SK-N-SH (cell line): ENCODE measurements at regions not wholly inside any gene's neighbourhood (a gene's known extent, or its start where the extent isn't known, plus 50 kb on each side); places are given as distances from the start of the nearest gene placed in this dataset.

Source experiments
- CTCF ChIA-PET: fragments of 300-600, 350-600 bp; formaldehyde crosslinking; extraction: SDS; loops from one replicate; lab custom pipeline; 2021; lab: Yijun Ruan, JAX
- POLR2A ChIA-PET: fragments of 350-600 bp; sonication (Branson Sonifier 250); formaldehyde crosslinking; extraction: SDS; loops from one replicate; lab custom pipeline; 2020; ENCODE audit warnings: antibody characterized with exemption, inconsistent platforms; lab: Yijun Ruan, JAX
- DNase-seq: peaks from one replicate; pipeline ENCODE4 v3.0.0; 2012
- H2AFZ ChIP-seq: fragments of 200-600 bp; sonication (generic); 2 replicates; pipeline ENCODE4 v1.8.1; 2016; ENCODE audit warnings: antibody characterized with exemption, mild to moderate bottlenecking, low read depth
- H3F3A ChIP-seq: fragments of 200-600 bp; sonication (generic); replicated peaks from 2 replicates; pipeline ENCODE3; 2016; ENCODE audit warnings: antibody characterized with exemption, mild to moderate bottlenecking; ENCODE audit not compliant: insufficient read depth
- H3K27ac ChIP-seq, 2 experiments: fragments of 200-500 bp in 1 of 2; fragments of 200-600 bp in 1 of 2; sonication (Bioruptor generic) in 1 of 2; sonication (generic), shearing (Covaris generic) in 1 of 2; 2 replicates each; pipeline versions ENCODE4 v1.5.1 to v1.6.1; 2014 to 2016; ENCODE audit warnings: low read depth in 2 of 2, inconsistent platforms in 1 of 2, low read length in 1 of 2, mild to moderate bottlenecking in 1 of 2, mixed read lengths in 1 of 2
- H3K27me3 ChIP-seq: fragments of 200-600 bp; sonication (generic), shearing (Covaris generic); 2 replicates; pipeline ENCODE4 v1.6.1; 2016; ENCODE audit warnings: mixed run types; ENCODE audit not compliant: insufficient read depth
- H3K36me3 ChIP-seq, 2 experiments: fragments of 200-500 bp in 1 of 2; fragments of 200-600 bp in 1 of 2; sonication (Bioruptor generic) in 1 of 2; sonication (generic) in 1 of 2; replicated peaks in 1 of 2; 2 replicates each; pipeline versions ENCODE3 to v1.5.1; 2014 to 2016; ENCODE audit warnings: low read length in 1 of 2, mild to moderate bottlenecking in 1 of 2; ENCODE audit not compliant: insufficient read depth in 2 of 2, control insufficient read depth in 1 of 2
- H3K4me1 ChIP-seq, 2 experiments: fragments of 200-500 bp in 1 of 2; fragments of 200-600 bp in 1 of 2; sonication (Bioruptor generic) in 1 of 2; sonication (generic), shearing (Covaris generic) in 1 of 2; 2 replicates each; pipeline versions ENCODE4 v1.5.1 to v1.6.1; 2014 to 2016; ENCODE audit warnings: low read depth in 1 of 2, low read length in 1 of 2, mixed run types in 1 of 2; ENCODE audit not compliant: insufficient read depth in 2 of 2, control insufficient read depth in 1 of 2
- H3K4me2 ChIP-seq: fragments of 200-600 bp; sonication (generic), shearing (Covaris generic); 2 replicates; pipeline ENCODE4 v1.6.1; 2017; ENCODE audit warnings: mixed run types
- H3K4me3 ChIP-seq, 2 experiments: fragments of 200-500 bp in 1 of 2; fragments of 200-600 bp in 1 of 2; sonication (Bioruptor generic) in 1 of 2; sonication (generic), shearing (Covaris generic) in 1 of 2; 2 replicates each; pipeline versions ENCODE4 v1.5.1 to v1.8.1; 2014 to 2016; ENCODE audit warnings: low read depth in 2 of 2, inconsistent platforms in 1 of 2, low read length in 1 of 2, mild to moderate bottlenecking in 1 of 2, mixed read lengths in 1 of 2, moderate library complexity in 1 of 2
- H3K79me2 ChIP-seq: fragments of 200-600 bp; sonication (generic); 2 replicates; pipeline ENCODE4 v1.8.1; 2017; ENCODE audit warnings: mild to moderate bottlenecking; ENCODE audit not compliant: insufficient read depth
- H3K9ac ChIP-seq: fragments of 200-600 bp; sonication (generic); 2 replicates; pipeline ENCODE4 v1.6.1; 2017; ENCODE audit warnings: mixed run types
- H3K9me2 ChIP-seq: fragments of 200-600 bp; sonication (generic); 2 replicates; pipeline ENCODE4 v1.6.1; 2017; ENCODE audit warnings: mixed run types
- H3K9me3 ChIP-seq: fragments of 200-600 bp; sonication (generic); 2 replicates; pipeline ENCODE4 v1.6.1; 2017; ENCODE audit warnings: mixed run types, mild to moderate bottlenecking, moderate library complexity
- H4K20me1 ChIP-seq: fragments of 200-600 bp; sonication (generic); 2 replicates; pipeline ENCODE4 v1.6.1; 2017; ENCODE audit warnings: mild to moderate bottlenecking, mixed run types; ENCODE audit not compliant: insufficient read depth
- ELF1 ChIP-seq: IDR thresholded peaks from 2 replicates; pipeline ENCODE4 v1.4.0; 2012
- FOXJ3 ChIP-seq: sonication (generic); formaldehyde crosslinking; IDR thresholded peaks from 2 replicates; pipeline ENCODE4 v1.5.1; 2020; ENCODE audit warnings: mild to moderate bottlenecking, missing genetic modification reagents
- FOXM1 ChIP-seq: IDR thresholded peaks from 2 replicates; pipeline ENCODE4 v1.4.0; 2012; ENCODE audit warnings: low read depth, mild to moderate bottlenecking
- JUND ChIP-seq: IDR thresholded peaks from 2 replicates; pipeline ENCODE4 v1.4.0; 2012
- NFIC ChIP-seq: IDR thresholded peaks from 2 replicates; pipeline ENCODE4 v1.4.0; 2012; ENCODE audit warnings: borderline replicate concordance
- NRF1 ChIP-seq: IDR thresholded peaks from 2 replicates; pipeline ENCODE4 v1.6.1; 2012; ENCODE audit warnings: low read depth, mild to moderate bottlenecking, low read length
- POLR2AphosphoS5 ChIP-seq: IDR thresholded peaks from 2 replicates; pipeline ENCODE4 v1.6.1; 2012; ENCODE audit warnings: low read depth, low read length
- RAD21 ChIP-seq: IDR thresholded peaks from 2 replicates; pipeline ENCODE4 v1.6.1; 2012; ENCODE audit warnings: mild to moderate bottlenecking, low read length
- RCOR1 ChIP-seq: fragments of 150-350 bp; IDR thresholded peaks from 2 replicates; pipeline ENCODE4 v1.6.1; 2017; ENCODE audit warnings: antibody characterized with exemption, low read length
- RFX5 ChIP-seq: IDR thresholded peaks from 2 replicates; pipeline ENCODE4 v1.6.1; 2012; ENCODE audit warnings: mild to moderate bottlenecking, improper control_type of control experiment, low read length
- SIN3A ChIP-seq: IDR thresholded peaks from 2 replicates; pipeline ENCODE4 v1.6.1; 2012; ENCODE audit warnings: low read depth, mild to moderate bottlenecking, low read length, moderate library complexity, borderline replicate concordance
- TCF12 ChIP-seq: IDR thresholded peaks from 2 replicates; pipeline ENCODE4 v1.4.0; 2012
- YY1 ChIP-seq: IDR thresholded peaks from 2 replicates; pipeline ENCODE4 v1.4.0; 2012; ENCODE audit warnings: low read depth, mild to moderate bottlenecking
- ZBTB33 ChIP-seq: IDR thresholded peaks from 2 replicates; pipeline ENCODE4 v1.4.0; 2012; ENCODE audit warnings: low read depth, borderline replicate concordance
- WGBS: methylation state at CpG from one replicate; pipeline ENCODE4 v1.1.6; 2017; ENCODE audit warnings: low lambda C conversion rate; 5-methylcytosine and 5-hydroxymethylcytosine counted together
- TF ChIP-seq, protein P1 (sequence below): IDR thresholded peaks from 2 replicates; pipeline ENCODE4 v1.6.1; 2012; ENCODE audit warnings: mild to moderate bottlenecking, low read depth, low read length, moderate library complexity

DNA sequence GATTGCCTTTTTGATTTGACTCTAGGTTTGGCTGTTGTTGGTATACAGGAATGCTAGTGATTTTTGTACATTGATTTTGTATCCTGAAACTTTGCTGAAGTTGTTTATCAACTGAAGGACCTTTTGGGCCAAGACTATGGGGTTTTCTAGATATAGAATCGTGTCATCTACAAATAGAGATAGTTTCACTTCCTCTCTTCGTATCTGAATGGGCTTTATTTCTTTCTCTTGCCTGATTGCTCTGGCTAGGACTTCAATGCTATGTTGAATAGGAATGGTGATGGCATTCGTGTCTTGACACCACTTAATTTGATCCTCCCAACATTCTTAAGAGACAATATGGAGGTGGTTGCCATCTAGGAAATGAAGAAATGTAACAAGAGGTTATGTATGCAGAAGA lies 388.1 kb upstream of the API5 start:
- CTCF ChIA-PET: no interaction called here
- POLR2A ChIA-PET: no interaction called here
- Histone ChIP-seq H3K4me1 (no peaks in the 10 kb centered on the region), H3K27me3 (no peaks in the 10 kb centered on the region), H4K20me1 (no peaks in the 10 kb centered on the region), H3K27ac (no peak overlapping the region), H3K79me2 (no peaks in the 10 kb centered on the region), H3K9ac (no peak overlapping the region), H3K9me3 (no peaks in the 10 kb centered on the region), H3F3A (no peaks in the 10 kb centered on the region), H3K36me3 (no peaks in the 10 kb centered on the region), H3K4me2 (no peak overlapping the region), H3K9me2 (no peaks in the 10 kb centered on the region), H3K4me3 (no peak overlapping the region), H2AFZ (no peak overlapping the region)
- DNase-seq: no peak
- WGBS: 9% methylated on average over 3 of the region's 3 CpGs
- no peak for TF ChIP-seq TCF12
- no peak for TF ChIP-seq YY1
- no peak for TF ChIP-seq ZBTB33
- no peak for TF ChIP-seq FOXJ3 (CRISPR knock-in tag)
- no peak for TF ChIP-seq RAD21
- TF ChIP-seq, protein P1, sequence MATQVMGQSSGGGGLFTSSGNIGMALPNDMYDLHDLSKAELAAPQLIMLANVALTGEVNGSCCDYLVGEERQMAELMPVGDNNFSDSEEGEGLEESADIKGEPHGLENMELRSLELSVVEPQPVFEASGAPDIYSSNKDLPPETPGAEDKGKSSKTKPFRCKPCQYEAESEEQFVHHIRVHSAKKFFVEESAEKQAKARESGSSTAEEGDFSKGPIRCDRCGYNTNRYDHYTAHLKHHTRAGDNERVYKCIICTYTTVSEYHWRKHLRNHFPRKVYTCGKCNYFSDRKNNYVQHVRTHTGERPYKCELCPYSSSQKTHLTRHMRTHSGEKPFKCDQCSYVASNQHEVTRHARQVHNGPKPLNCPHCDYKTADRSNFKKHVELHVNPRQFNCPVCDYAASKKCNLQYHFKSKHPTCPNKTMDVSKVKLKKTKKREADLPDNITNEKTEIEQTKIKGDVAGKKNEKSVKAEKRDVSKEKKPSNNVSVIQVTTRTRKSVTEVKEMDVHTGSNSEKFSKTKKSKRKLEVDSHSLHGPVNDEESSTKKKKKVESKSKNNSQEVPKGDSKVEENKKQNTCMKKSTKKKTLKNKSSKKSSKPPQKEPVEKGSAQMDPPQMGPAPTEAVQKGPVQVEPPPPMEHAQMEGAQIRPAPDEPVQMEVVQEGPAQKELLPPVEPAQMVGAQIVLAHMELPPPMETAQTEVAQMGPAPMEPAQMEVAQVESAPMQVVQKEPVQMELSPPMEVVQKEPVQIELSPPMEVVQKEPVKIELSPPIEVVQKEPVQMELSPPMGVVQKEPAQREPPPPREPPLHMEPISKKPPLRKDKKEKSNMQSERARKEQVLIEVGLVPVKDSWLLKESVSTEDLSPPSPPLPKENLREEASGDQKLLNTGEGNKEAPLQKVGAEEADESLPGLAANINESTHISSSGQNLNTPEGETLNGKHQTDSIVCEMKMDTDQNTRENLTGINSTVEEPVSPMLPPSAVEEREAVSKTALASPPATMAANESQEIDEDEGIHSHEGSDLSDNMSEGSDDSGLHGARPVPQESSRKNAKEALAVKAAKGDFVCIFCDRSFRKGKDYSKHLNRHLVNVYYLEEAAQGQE: no peak
- no peak for TF ChIP-seq RCOR1
- no peak for TF ChIP-seq ELF1
- no peak for TF ChIP-seq NRF1
- TF ChIP-seq FOXM1: no peak
- TF ChIP-seq SIN3A: no peak
- TF ChIP-seq JUND: no peak

DNA sequence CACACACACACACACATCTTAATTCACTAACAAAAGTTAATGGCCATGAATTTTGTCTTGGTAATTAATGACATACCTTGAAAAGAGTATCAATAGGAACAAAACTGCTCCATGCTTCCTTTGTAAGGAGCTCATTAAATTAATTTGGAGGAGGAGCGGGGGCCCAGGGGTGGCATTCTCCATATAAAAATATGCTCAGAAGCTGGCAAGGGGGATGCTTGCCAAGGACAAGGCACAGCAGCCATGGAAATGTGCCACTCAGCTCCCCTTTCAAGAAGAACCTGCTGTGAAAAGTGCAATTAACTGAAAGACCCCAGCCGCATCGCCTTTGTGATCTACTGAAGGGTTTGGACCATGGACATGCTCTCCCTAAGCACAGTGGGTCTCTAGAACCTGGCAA lies 385.9 kb upstream of the API5 start:
- CTCF ChIA-PET: interaction anchor here (0.7 kb wide), 1 partner anchor 13 kb away, joined by 3 read pairs; no protein-coding TSS in a partner anchor
- DNase-seq: no peak
- 33% methylated on average over 3 of the region's 3 CpGs for WGBS

More for the DNA sequence above, 385.9 kb upstream of the API5 start:
- TF ChIP-seq NFIC: no peak
- no peak for TF ChIP-seq RAD21
- TF ChIP-seq RFX5: no peak
- no peak for TF ChIP-seq SIN3A
- no peak for TF ChIP-seq POLR2AphosphoS5
- no peak for TF ChIP-seq ZBTB33
- TF ChIP-seq RCOR1: no peak
- Histone ChIP-seq H3K4me1 (no peaks in the 10 kb centered on the region), H3K27me3 (no peaks in the 10 kb centered on the region), H3K79me2 (no peaks in the 10 kb centered on the region), H3K9me2 (no peaks in the 10 kb centered on the region), H3K36me3 (no peaks in the 10 kb centered on the region), H4K20me1 (no peaks in the 10 kb centered on the region), H3K4me3 (no peak overlapping the region), H3K4me2 (no peak overlapping the region), H3K9me3 (no peaks in the 10 kb centered on the region), H3K27ac (no peak overlapping the region), H3K9ac (no peak overlapping the region), H2AFZ (no peak overlapping the region), H3F3A (no peaks in the 10 kb centered on the region)
- POLR2A ChIA-PET: no interaction called here
